Renal cortical epithelial cell (primary cell): ENCODE measurements at regions not wholly inside any gene's neighbourhood (a gene's known extent, or its start where the extent isn't known, plus 50 kb on each side); places are given as distances from the start of the nearest gene placed in this dataset.
A peak's percentile ranks its signal among the peaks of the same experiment; 100 is the strongest.
"Not testable (repeated sequence)": the region's sequence is repeated elsewhere in the genome, so short reads cannot be mapped to it uniquely, and the experiment has no call there.

Experiments used
- DNase-seq: peaks from one replicate; pipeline ENCODE4 v3.0.0-alpha.2; 2011; ENCODE audit warnings: low read depth

DNA sequence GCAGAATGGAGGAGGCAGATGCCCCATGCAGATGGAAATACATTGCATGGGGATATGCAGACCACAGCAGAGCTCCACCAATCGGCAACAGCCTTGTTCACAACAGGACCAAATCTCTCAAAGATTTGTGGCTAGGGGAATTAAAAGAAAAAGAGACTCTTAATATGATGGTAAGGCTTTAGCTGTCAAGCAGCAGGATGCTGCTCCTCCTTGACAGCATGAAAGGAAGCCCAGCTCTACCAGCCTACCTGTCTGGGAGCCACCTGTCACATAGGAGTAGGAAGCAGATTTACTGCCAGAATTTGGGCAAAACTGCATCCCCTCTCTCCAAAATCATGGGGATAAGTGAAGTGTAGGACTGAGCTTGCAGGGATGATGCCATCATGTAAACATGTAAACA is 769.6 kb upstream of the ARPP21 start:
- no peak for DNase-seq

GRCh38 chr3:34872406-34872805 is 766.9 kb upstream of the ARPP21 start:
- no peak for DNase-seq

GRCh38 chr3:34876997-34877396 is 762.3 kb upstream of the ARPP21 start:
- no peak for DNase-seq

DNA sequence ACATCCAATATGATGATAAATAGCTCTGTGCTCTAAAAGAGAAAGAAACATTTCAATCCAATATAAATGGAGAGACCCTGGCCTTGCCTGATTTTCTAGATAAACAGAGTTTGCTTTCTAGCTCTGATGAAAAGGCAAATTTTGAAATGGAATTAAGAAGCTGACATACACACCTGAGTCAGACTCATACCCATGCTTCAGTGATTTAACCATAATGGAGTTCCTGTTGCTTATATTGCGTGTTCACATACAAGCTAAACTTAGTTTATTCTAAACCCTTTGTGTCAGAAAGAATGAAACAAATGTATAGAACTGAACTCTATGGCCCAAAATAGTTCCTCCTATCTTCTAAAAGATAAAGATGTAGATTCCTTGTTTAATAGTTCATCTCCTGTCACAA is 760.8 kb upstream of the ARPP21 start:
- no peak for DNase-seq

DNA sequence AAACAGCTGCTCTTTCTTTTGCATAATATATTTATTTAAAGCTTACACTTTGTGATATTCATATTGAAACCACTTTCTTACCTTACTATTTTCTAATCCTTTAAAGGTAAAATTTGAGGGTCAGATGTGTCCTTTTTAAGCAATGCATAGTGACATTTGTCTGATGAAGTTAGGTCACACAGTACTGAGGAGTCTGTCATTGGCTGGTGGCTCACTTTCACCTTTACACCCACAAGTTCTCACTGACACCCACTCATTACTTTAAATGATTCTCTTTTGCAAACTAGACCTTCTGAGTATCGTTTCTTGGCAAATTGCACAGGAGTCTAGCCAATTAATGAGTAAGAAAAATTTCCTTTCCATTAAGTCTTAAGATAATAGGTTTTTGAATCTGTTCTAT is 758.3 kb upstream of the ARPP21 start:
- no peak for DNase-seq

GRCh38 chr3:34882764-34883163 is 756.6 kb upstream of the ARPP21 start:
- no peak for DNase-seq

GRCh38 chr3:34884007-34884406 is 755.3 kb upstream of the ARPP21 start:
- DNase-seq: no peak

- DNase-seq: no peak
These were observed 752.9 kb upstream of the ARPP21 start for GRCh38 chr3:34886443-34886842.

DNA sequence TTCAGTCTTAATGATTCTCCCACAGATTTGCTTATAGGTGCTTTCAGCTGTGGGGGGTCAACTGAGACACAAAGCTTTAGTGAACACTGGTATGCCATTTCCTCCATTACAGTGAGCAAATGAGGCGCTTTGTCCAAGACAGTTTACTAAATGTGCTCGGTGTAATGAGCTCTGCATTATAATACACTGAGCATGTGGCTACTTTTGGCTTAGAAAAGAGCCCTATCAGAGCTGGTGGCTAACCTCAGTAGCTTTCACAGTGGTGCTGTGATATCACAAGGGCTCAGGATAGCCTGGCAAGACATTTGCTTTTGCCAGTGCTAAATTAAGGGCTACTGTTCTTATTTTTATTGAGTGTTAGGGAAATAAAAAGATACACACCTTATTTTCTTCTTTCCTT is 749.7 kb upstream of the ARPP21 start:
- DNase-seq: no peak

GRCh38 chr3:34890247-34890646 is 749.1 kb upstream of the ARPP21 start:
- no peak for DNase-seq

GRCh38 chr3:34891941-34892340 is 747.4 kb upstream of the ARPP21 start:
- DNase-seq: no peak

GRCh38 chr3:34895841-34896240 is 743.5 kb upstream of the ARPP21 start:
- DNase-seq: no peak

- DNase-seq: not testable (repeated sequence)
These were observed 729.6 kb upstream of the ARPP21 start for GRCh38 chr3:34909679-34910078.

DNA sequence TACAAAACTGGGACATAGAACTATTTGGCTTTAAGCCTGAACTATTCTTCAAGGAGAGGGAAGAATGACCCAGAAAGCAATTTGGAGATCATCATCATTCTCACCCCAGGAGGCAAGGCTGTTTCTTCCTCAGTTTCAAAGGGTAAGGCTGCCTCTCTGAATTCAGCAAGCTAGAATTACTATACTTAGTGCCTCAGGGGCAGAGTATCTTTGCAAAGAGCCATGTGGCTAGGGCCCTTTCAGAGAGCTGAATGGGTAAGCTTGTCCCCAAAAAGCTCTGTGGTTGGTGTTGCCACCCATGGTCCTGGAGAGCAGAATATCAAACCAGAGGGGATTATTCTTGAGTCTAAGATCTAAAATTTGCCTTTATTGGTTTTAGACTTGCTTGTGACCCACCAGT is 720.3 kb upstream of the ARPP21 start:
- DNase-seq: no peak

DNA sequence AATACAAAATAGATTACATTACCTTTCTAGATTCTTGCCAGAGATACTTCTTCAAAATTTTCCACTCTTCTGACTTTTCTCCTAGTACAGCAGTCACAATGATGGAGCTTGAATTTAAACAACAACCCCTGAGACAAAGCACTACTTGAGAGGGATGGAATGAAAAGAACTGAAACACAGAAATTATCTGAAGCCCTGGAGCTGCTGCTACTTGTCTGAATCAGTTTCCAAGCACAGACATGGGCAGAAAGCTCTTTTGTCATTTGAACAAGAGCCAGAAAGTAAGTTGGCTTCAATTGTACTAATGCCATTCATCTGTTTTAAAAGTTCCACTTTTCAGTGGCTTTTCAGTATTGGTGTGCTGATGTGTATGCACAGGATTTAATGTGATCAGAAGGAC is 718.5 kb upstream of the ARPP21 start:
- DNase-seq: no peak

DNA sequence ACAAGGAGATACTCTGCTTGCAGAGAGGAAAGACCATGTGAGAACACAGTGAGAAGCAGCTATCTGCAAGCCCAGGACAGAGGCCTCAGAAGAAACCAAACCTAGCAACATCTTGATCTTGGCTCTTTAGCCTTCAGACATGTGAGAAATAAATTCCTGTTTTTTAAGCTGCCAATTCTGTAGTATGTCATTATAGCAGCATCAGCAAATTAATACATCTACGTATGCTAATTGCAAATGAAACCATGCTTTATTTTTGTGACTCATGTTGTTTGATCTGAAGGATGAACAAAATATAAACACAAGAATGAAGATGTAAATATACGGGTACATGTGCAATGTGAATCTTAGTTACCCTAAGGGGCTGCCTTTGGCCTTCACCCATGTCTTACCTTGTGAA is 714.4 kb upstream of the ARPP21 start:
- DNase-seq: no peak

GRCh38 chr3:34925851-34926250 is 713.5 kb upstream of the ARPP21 start:
- DNase-seq: no peak

DNA sequence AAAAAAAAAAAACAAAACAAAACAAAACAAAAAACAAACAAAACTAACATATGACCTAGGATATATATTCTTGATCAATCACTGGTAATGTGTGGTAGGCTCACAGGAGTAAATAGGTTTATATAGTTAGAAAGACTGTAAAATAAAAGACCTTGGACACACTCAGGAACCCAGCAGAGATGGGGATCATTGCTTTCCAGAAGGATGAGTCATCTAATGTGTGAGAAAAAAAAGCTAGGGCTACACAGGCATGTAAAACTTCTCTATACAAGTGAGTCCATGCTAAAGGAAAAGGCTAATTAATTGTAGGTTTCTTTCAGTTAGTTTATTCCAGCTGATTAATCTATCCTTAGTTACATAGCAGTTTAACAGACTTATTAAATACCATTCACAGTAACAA is 710.3 kb upstream of the ARPP21 start:
- DNase-seq: peak; percentile 32

- DNase-seq: no peak
These were observed 704.7 kb upstream of the ARPP21 start for GRCh38 chr3:34934660-34935059.

DNA sequence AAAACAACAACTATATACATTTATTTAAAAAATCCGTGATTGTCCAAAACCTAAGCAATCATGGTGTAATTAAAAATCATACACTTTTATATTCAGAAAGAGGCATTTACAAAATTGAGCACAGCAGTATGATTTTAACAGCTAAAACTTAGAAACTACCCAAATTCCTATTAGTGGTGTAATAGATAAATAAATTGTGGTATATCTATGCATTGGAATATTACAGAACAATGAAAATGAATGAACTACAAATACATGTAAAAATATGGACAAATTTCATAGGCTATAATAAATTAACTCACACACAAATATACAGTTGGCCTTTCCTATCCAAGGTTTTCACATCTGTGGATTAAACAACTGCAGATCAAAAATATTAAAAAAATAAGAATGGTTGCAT is 700.5 kb upstream of the ARPP21 start:
- DNase-seq: no peak

DNA sequence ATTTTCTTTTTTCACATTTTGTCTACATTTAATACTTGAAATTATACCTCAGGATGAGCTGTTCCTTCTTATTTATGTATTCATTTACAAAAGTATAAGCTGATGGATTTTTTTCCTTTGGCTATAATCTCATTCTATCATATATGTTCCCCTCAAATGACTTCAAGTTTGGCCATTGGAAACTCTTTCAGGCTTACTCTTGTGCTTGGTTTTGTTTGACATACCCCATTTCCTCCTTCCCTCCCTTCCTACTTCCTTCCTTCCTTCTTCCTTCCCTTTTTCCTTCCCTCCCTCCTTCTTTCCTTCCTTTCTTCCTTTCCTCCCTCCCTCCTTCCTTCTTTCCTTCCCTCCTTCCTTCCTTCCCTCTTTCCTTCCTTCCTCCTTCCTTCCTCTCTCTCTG is 697.1 kb upstream of the ARPP21 start:
- DNase-seq: no peak

GRCh38 chr3:34947834-34948233 is 691.5 kb upstream of the ARPP21 start:
- peak; percentile 70 for DNase-seq

DNA sequence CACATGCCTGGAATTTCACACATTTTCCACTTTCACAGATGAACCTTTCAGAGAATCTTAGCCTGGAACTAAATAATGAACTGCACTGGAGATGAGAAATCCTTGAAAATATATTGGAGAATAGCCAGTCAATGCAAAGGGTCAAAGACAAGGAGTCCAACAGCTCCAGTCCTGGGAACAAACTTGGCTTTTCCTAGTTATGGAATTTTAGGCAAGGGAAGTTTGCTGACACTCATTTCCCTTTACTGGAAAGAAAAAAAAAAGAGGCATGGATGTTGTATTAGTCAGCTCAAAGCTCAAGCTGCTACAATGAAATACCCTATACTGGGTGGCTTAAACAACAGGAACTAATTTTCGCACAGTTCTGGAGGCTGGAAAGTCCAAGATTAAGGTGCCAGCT is 690.8 kb upstream of the ARPP21 start:
- DNase-seq: no peak

DNA sequence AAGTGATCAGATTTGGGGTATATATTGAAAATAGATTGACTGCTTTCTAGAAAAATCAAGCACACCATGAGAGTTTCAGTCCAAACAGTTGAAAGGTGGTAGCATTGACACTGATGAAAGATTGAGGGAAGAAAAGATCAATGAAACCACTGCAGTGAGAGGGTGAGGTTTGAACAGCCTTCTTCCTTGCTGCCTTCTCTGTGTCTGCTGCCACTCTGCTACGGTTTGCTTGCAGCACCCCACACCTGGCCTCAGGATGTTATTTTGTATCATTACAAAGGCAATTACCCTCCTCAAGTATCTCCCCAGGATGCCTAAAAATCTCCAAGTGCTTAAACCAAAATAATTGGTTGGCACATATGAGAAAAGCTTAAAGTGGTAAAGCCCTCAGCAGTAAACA is 683.6 kb upstream of the ARPP21 start:
- no peak for DNase-seq

DNA sequence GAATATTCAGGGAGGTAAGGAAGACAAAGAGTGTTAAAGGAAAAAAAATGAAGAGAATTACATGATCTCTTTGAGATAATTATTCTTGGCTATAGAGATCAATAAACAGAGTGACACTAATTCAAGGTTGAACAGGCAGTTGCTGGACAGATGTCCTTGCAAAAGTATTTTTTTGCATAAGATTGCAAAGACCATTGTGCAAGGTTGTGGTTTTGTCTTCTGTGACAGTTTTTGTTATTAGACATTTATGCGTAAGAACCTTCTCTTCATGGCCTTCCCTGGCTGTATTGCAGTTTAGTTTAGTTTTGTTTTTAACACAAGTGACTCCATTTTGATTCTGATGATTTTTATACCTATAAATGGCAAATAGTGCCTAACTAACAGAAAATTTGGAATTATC is 682.8 kb upstream of the ARPP21 start:
- no peak for DNase-seq
